ENCODE measurements at regions not wholly inside any gene's neighbourhood (a gene's known extent, or its start where the extent isn't known, plus 50 kb on each side); places are given as distances from the start of the nearest gene placed in this dataset.

DNA sequence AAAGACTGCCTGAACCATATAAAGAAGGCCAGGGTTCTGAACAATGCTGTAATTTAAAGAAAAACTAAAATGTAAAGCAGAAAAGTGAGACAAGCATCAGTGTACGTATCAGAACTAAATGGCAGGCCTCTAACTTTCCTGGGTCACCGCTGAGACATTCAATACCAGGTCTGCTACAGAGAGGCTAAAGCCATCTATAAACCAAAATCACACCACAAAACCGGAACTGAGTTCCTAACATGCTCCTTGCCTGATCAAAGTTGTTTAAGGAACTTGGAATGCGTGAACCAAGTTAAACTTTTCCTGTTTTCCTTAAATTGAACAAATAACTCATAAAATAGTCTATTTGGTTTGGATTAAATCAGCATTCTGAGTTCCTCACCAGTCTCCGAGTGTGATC, 55.3 kb upstream of the TECRL start:
- DNase-seq (ENCODE audit: low read depth in 2 of 2) = no peak

Measured in stimulated activated CD4-positive, alpha-beta T cell treated with anti-CD3 and anti-CD28 coated beads, Interleukin-4, amount 100 ng/mL, for 48 hours (primary cell).